Endometrium (tissue), 2 donors: ENCODE measurements at regions not wholly inside any gene's neighbourhood (a gene's known extent, or its start where the extent isn't known, plus 50 kb on each side); places are given as distances from the start of the nearest gene placed in this dataset.

Experiments
- FAIRE-seq: peaks from 2 replicates; lab custom pipeline; 2012; peaks lifted over from hg19 to GRCh38; lab: Jason Lieb, UNC
- donor health status: control.
- donor health status: control.

DNA sequence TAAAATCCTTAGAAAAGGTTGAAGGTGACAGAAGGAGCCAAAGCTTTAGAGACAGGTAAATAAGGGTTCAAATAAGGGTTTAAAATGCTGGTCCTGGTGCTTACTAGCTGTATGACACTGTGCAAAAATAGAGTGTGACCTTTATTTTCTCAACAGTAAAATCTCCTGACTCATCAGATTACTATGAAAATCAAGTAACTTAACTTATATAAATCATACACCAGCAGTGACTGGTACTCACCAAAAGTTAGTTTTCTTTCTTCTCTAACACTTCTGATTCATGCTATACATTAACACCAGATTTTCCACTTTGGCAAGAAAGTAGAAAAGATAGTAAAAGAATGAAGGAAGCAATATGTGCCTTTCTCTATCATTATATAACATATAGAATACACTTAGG, 205.9 kb upstream of the GBE1 start:
- no peak for FAIRE-seq

DNA sequence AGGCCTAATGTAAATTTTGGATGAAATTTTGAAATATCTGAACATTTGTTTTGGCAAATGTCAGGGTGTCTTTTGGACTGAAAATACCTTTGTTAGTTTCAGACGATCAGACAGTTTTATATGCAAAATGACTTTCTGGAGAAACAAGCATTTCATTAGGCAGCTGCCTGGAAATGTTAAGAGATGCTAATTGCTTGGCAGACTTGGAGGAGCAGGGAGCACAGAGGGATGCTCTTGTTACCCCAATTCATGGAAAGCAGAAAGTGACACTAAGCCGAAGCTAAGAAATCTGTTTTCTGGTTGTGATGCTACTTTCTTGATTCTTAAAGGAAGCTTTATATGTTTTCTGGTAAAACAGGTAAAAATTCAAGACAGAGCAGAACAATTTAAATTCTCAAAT, 204.3 kb upstream of the GBE1 start:
- FAIRE-seq: no peak

DNA sequence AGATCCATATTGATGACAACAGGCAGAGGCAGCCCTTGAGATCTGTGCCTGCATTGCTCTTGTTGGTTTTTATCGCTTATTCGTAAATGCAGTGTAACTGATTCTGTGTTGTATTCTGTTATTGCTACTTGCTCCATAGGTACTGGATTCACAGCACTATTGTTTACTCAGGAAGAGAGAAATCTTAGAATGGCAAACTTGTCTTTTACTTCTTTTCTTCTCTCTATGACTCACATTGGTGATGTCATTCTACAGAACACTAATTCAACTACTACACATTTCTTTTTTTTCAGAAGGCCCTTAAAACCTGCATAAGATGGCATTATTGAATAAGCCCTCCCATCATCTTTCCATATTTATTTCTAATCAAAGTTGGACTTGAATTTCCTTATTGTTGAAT, 201.0 kb upstream of the GBE1 start:
- FAIRE-seq: no peak

DNA sequence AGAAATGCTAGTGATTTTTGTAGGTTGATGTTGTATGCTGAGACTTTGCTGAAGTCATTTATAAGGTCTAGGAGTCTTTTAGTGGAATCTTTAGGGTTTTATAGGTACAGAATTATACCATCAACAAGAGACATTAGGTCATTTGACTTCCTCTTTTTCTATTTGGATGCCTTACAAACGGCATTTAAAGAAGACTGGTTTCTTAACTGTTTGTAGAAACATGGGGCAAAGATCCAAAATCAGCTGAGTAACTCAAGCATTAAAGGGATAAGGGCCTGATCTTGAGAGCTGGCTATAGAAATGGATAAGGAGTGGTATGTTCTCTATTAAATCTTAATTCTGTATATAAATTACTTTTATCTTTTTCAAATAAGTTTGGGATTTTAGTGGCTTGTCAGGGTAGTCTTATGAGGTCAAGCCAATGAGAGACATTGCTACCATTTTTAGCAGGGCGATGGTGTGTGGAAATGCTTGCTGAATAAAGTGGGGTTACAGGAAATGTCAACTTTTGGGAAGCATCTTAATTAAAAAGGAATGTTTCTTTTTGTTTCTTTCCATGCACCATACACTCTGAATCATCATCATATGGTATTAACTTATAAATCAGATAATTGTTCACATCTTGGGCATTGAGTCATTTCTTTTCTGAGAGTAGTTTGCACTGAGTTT, 197.7 kb upstream of the GBE1 start:
- FAIRE-seq: no peak

DNA sequence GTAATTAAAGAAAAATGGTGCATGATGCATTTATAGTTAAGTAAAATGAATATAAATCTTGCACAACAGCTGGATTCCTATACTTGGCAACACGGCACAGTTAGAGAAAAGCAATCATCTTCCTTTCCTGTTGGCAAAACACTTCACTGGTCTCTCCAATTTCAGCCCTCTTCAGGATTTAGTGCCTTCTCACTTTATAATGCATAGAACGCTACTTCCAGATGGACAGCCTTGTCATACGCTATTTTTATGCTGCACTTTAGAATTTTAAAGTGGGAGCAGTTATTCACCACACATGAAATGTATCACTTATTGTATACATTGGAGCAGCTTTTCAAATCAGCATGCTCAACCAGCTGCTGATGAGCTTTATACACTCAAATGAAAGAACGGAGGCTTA, 194.4 kb upstream of the GBE1 start:
- no peak for FAIRE-seq

DNA sequence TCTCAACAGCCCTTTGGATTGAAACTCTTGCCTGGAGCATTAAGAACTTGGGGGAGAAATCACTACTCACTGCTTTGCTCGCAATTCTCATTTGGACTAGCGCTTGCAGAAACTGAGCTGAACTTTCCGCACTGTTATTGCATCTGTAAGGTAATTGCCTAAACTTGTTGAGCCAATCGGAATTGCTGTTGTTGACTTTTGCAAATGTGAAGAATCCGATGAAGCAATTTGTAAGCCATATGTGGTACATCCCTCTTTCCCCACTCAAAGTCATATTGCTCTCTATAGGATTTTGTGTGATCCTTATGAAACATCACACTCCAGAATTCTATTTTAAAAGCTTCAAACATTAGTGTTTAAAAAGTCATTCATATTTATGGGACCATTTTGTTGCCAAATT, 191.7 kb upstream of the GBE1 start:
- FAIRE-seq: no peak

DNA sequence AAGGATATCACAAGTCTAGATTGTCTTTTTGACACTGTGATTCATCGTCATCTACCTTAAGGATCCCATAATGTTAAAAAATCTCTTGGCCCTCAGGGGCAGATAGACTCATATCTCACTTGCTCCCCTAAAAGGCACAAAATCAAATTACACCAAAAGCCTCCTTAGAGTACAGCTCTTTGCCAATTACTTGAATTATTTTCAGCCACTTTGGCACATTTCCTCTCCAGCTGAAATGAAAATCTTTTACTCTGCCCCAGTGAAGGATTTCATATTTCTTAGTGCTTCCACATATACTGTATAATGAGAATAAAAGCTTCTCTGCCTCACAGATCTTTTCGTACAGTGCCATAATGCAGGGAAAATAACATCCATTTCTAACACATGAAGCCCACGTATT, 190.7 kb upstream of the GBE1 start:
- FAIRE-seq: no peak

DNA sequence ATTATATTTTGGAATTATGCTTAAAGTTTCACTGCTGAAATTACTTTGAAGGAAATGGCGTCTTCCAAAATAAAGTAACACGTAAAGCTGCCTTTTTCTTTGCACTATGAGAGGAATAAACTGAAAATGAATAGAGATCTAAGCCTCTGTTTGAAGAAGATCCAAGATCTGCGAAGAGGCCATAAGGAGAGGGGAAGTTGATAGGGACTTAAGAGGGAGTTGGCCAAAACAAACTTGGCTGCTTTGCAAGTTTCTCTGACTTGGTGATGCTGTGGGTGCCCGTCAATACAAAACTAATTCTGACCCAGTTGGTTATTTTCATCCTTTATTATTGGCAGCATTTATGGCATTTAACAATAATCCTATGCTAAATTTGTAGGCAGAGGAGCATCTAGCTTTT, 190.2 kb upstream of the GBE1 start:
- no peak for FAIRE-seq

DNA sequence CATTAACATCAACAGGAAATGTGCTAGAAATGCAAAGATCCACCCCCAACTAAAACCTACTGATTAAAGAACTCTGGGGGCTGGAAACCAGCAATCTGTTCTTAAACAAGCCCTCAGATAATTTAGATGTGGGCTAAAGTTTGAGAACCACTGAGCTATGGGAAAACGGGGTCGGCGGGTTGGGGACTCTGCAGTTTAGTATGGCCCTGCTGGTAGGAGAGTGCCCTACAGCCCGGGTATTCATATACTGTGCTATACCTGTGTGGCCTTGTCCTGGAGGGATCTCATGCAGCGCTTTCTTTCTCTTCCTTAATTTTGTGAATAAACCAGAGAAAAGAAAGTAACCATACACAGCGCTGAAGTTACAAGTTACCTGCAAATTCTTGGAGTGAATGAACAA, 189.7 kb upstream of the GBE1 start:
- FAIRE-seq: no peak

DNA sequence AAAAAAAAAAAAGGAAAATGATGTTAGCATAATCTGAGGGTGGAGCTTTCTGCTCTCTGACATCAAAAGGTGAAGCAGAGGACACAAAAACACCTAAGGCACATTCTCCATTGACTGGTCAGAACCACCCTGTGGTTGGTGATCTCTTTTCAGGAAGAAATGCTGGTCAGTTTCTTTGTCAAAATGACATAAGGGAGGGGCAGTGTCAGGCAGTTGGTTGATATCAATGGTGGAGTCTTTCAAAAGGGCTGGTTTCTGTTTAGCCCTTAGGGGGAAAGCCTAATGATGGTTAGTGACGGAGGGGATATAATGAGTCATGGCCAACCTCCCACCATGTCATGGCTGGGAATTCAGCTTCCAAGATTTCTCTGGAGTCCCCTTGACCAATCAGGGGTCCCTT, 185.9 kb upstream of the GBE1 start:
- no peak for FAIRE-seq

DNA sequence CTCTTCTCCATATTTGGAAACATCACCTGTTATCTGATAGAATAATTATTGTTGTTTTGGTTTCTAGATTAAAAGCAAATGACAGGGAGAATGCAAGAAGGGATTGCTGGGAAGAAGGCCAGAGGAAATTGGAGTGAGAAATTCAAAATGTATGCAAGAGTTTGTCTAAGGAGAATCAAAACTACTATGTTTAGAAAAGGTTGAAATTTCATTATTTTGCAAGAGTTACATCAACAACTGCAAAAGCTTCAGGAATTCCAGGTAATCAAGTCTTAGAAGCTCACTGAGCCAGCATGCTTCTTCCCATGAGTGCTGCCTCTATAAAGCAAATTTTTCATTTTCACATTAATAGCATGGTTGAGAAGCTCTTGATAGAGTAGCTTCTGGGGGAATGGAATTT, 177.2 kb upstream of the GBE1 start:
- no peak for FAIRE-seq

DNA sequence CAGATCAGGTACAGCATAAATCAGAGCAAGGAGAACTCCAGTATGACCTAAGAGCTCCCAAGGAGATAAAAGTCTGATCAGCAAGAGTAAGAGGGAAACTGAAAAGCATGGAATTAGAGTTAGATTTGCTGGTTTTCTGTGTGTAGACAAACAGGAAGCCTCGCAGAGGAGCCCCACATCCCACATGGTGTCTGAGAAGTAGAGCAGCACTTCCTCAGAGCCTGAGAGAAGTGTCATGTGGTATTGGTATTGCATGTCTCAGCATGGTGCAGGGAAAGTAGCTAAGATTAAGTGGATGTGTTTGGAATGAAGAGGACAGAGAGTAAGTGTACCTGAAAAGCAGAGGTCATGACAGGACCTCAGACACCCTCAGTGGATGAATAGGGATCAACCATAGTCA, 175.4 kb upstream of the GBE1 start:
- FAIRE-seq: no peak

DNA sequence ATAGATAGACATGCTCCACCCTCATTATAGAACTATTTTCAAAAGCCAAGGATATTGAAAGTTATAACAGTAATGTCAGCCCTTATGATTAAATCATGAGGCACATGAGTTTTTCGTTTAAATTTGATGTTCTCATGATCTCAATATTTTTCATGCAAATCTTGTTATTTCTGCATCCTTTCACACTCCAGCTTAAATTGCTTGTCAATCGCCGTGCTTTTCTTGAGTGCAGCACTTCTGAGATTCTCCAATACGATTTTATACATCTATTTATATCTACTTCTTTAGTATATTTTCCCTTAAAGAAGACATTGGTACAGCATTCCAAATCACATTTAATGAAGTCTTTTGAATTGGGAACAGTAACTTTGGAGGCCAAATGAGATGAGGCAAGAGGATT, 171.2 kb upstream of the GBE1 start:
- no peak for FAIRE-seq

DNA sequence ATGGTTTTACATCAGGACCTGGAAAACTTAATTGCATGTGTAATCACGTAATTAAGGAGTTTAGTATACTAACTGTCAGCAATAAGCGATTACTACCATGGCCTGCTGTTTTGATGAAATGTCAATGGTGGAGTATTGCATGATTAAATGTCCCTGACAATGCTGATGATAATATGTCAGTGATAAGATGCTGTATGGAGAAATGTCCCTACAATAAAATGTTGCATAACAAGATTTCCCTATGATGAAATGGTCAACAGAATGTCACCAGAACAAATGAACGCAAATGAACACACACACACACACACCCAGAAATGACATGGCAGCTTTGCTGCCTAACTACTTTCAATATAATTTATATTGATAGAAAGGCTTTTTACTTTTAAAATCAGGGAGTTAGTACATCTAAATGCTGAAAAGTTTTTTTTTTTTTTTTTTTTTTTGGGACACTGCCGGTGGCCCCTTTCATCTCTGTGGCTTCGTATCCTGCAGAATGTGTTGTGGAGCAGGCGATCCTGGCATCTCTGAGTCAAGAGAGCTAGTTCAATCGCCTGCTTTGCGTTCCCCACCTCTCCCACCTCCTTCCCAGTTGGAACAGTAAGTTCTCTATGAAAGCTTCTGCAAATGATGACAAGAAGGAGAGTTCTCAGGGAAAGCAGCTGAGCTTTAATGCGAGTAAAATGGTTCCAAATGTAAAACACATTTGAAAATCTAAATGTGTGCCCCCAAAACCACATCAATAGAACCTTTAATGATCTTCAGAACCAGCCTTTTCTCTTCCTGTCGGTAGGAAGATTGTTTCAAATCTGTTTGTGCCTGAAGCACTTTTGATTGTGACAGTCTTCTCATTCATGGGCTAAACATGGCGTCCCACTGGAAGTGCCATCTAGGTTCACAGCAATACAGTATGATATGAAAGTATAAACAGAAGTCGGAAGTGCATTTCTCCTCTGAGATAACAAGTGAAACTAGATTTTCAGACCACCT, 170.1 kb upstream of the GBE1 start:
- FAIRE-seq: no peak

DNA sequence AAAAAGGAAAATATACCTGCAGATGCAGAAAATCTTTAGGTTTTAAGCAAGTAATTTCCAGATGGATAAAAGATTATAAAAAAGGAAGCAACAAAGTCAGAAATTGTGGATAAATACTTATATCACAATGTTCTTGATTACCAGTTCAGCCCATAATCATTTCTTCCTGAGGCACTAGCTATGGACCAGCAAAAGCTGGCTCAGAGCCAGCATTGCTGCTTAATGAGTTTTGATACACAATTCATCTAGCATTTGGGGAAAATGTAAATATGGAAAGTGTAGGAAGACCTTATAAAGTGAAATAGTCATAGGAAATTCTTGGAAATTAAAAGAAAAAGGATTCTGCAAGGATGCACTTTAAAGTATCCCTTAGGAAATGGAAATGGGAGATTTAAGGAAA, 168.3 kb upstream of the GBE1 start:
- no peak for FAIRE-seq

DNA sequence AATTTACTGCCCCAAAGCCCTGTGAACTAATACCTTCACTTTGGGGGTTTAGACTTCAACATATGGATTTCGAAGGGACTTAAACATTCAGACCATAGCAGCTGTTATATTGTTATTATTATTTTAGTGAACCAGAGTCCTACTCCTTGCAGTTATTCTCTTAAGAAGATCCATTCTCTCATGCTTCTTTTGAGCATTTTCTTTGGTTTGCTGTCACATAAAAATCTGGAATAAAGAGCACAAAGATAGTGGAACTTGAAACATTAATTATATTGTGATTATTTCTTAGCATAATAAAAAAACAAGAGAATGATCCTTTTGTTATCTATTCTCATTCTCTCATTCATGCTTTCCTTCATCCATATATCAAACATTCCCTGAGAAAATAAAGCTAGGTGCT, 166.4 kb upstream of the GBE1 start:
- FAIRE-seq: no peak

DNA sequence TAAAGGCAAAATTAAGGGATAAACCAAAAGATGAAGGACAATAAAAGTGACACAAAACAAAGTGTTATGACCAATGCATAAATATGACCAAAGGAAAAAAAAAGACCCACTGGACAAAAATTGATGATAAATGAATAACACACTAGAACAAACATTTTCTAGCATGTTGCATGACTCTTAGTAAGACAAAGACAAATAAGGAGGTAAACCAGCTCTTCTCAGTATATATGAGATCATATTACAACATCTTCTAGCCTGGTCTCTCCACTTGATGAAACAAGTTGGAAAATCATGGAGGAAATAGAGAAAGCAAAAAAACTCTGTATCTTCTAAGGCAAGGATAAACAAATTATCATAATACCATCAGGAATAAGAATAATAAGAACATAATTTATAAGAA, 163.9 kb upstream of the GBE1 start:
- no peak for FAIRE-seq

DNA sequence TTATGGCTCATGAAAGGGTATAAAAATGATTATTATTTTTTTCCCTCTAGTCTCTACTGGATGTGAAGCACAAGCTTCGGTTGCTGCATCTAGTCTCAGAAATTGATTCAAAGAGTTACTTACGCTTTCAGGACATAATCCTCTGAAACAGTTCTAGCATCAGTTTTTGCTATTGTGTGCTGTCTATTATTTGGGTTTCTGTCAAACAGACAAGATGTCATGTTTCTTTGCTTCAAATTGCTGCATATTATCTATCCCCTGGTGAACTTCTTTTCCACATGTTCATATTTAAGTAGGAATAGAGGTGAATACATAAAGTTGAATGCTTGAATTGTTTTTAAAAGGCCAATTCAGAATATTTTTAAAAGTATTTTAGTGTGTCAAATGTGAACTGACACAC, 161.6 kb upstream of the GBE1 start:
- no peak for FAIRE-seq

DNA sequence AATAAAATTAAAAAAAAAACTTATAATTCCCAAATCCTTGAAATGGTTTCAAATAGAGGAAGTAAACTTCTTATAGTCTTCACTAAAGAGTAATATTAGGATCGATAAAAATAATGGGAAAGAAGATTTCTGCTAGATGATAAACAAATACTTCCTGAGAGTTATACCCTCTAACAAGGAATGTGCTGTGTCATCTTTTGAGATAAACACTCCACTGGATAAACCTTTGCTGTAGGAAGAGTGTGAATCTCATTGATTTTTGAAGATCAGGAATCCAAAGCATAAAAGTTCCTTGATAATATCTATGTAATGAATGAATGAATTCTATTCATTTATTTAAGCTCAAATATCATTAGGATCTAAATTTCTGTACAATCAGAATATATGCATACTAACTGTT, 161.0 kb upstream of the GBE1 start:
- no peak for FAIRE-seq

DNA sequence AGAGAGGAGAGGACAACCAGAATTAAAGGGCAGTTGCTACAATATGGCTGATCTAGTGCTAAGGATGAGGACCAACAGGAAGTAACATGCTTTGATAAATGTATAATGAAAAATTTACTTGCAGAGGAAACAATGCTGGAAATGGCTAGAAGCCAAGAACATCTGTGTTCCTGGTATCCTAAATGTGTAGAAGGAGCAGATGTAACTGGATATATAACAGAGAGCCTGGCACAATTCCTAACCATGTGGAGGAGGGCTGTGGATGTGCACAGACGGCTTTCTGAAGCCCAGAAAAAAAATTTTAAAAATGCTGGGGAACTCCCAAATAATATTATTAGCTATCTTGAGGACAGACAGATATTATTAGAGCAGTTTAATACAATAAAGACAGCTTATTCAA, 159.4 kb upstream of the GBE1 start:
- peak; percentile 91 for FAIRE-seq

DNA sequence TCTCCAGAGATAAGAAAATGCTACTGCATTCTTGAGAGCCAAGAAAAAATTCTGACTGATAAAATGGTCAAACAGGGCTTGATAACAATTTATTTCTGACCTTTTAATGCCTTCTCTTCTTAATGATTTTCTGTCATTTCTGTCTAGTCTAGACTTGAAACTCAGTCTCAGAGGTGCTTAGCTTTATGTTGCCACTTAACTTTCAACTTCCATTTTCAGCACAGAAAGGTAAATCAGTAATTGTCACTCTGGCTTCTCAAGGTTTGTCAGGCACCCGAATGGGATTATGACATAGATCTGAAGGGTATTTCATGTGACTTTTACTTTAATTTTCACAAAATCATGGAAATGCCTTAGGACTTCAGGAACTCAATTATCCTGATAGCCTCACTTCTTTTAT, 155.4 kb upstream of the GBE1 start:
- FAIRE-seq: no peak

DNA sequence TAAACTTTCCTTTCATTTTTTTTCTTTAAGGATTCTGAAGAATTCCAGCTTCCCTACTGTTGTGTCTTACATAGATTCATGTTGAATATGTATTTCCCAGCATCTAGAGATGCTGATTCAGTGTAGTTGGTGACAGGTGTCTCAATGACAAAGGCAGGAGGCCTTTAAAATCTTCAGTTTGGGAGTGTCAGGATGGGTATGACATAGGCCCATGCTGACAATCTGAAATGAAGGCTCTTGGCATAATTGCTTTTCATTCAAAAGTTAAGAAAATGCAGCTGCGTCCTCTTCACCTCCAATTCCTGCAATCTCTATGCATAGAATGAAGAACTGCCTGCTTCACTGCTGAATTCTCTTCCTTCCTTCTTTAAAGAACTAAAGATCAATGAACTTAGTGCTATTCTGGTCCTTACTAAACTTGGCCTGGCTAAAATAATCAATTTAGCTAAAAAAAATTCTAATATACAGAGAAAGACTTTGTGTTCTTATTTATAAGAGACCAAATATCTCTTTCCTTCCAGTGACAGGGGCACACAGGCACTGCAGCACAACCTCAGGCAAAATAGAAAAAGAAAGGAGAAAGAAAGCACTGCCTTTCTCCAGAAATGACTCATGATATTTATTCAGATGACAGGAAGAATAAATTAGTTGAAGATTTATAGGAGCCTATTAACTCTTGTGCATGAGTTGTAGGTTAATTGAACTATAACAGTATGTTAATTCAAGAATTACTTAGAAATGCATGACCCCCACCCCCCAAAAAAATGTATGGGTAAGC, 152.6 kb upstream of the GBE1 start:
- no peak for FAIRE-seq

DNA sequence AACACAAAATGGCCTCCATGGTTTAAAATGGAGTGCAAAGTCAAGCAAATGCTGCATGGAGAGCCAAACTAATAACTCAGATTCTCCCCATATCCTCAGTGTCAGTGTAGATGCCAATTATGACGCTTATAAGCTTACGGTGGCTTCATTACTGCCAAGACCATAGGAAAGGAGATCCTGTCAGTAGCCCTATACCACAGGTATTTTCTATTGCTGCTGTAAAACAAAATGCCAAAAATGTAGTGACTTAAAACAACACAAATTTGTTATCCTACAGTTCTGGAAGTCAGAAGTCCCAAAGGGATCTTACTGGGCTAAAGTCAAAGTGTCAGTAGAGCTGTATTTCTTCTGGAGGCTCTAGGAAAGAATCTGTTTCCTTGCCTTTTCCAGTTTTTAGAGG, 149.8 kb upstream of the GBE1 start:
- FAIRE-seq: no peak
